Germinal center (tissue), 1 donor: ENCODE measurements at regions not wholly inside any gene's neighbourhood (a gene's known extent, or its start where the extent isn't known, plus 50 kb on each side); places are given as distances from the start of the nearest gene placed in this dataset.
"Not testable (repeated sequence)": the region's sequence is repeated elsewhere in the genome, so short reads cannot be mapped to it uniquely, and the experiment has no call there.

Experiments used
- DNase-seq: peaks from one replicate; pipeline ENCODE4 v3.0.0; 2012; ENCODE audit warnings: mixed read lengths, low spot score

DNA sequence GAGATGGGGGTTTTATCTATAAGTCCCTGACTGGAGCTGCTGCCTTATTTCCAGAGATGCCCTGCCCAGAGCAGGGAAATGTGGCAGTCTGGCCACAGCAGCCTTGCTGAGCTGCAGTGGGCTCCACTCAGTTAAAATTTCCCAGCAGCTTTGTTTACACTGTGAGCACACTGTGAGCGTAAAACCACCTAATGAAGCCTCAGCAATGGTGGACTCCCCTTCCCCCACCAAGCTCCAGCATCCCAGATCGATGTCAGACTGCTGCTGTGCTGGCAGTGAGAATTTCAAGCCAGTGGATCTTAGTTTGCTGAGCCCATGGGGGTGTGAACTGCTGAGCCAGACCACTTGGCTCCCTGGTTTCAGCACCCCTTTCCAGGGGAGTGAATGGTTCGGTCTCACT, 208.7 kb upstream of the RAI14 start:
- no peak for DNase-seq

DNA sequence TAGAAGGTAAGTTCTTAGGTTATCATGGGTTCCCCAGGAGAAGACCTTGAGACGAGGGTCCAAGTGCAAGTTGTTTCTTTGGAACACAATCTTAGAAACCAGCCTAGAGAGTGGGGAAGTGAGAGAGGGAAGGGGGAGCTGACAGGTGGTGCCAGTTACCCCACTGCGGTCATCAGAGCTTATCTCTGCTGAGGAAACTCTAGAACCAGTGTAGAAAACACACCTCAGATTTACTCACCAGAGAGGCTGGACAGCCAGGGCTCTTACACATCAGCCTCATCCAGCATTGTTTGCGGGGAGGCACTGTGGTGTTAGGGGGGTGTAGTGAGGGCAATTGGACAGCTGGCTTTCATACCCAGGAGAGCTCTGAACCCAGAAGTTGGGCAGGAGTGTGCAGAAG, 206.5 kb upstream of the RAI14 start:
- DNase-seq, result no peak

DNA sequence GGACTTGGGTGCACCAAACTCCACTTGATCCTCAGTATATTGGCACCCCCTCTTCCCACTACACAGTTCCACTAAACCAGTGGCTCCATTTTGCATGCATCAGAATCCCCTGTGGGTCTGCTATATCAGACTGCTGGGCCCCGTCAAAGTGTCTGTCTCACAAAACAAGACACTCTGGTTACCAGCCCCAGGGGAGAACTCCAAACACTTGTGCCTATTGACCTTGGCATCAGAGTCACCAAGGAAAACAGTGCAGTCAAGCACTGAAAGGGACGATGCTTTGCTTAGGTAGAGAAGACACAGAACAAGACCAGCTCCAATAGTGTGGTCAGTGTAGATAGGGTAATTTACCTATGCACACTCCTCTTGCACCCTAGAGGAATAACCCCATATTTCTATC, 205.8 kb upstream of the RAI14 start:
- DNase-seq, result no peak

- DNase-seq, result no peak
Measured at GRCh38 chr5:34452170-34452828, 203.8 kb upstream of the RAI14 start.

- DNase-seq, result no peak
Measured at GRCh38 chr5:34455098-34455497, 201.0 kb upstream of the RAI14 start.

DNA sequence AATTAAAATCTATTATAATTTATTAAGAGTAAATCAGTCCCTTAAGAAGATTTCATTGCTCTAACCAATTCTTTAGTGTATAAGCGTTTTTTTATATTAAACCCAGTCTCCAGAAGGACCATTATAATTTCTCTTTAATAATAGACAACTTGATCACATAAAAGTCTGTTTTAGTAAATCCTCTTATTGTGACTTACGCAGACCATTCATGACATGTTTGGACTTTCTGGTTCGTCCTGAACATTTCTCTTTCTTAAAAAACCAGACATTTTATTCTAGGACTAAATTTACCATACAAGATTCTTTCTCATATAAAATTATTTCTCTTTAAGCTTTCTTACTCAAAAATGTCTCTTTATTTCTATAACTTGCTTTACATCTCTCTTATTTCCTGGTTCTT, 196.2 kb upstream of the RAI14 start:
- no peak for DNase-seq

DNA sequence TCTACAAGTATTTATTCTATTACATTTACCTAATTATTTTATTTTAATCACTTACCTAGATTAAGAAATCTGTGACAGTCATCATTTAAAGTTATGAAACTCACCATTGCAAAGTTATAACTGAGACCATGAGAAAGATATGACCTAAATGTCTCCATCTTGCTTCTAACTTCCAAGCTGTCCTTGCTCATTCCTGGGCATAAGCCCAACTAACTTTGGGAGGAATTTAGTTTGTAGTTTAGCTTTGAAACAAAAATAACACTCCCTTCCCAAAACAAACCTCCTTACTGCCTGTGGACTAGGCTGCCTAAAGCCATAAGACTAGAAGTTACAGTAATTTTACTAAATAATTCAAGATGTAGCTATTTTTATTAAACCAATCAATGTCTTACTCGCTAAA, 195.6 kb upstream of the RAI14 start:
- no peak for DNase-seq

DNA sequence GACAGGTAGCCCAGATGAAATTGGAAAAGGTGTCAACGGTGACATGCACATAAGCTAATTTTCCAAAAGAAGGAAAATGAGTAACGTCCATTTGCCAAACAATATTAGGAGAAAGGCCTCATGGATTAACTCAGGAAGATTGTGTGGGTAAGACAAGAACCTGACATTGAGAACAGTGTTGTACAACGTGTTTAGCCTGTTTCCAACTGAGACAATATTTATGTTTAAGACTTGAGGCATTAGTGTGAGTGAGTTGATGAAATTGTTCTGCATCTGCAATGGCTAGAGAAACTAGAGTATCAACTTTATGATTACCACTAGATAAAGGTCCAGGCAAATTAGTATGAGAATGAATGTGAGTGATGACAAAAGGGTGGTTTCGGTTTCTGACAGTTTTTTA, 191.3 kb upstream of the RAI14 start:
- DNase-seq, result no peak

DNA sequence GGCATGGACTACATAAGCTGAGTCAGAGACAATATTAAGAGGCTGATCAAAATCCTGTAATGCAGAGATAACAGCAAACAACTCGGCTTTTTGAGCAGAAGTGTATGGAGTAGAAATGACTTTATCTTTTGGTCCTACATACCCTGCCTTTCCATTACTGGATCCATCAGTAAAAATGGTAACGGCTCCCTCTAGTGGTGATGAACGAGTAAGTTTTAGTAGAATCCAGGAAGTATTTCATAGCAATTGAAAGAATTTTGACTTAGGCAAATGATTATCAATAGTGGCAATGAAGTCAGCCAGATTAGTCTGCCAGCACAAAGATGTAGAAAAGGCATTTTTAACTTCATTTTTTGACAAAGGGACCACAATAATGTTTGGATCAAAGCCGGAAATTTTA, 190.8 kb upstream of the RAI14 start:
- not testable (repeated sequence) for DNase-seq

- DNase-seq, result not testable (repeated sequence)
Measured at GRCh38 chr5:34466519-34467388, 189.4 kb upstream of the RAI14 start.

DNA sequence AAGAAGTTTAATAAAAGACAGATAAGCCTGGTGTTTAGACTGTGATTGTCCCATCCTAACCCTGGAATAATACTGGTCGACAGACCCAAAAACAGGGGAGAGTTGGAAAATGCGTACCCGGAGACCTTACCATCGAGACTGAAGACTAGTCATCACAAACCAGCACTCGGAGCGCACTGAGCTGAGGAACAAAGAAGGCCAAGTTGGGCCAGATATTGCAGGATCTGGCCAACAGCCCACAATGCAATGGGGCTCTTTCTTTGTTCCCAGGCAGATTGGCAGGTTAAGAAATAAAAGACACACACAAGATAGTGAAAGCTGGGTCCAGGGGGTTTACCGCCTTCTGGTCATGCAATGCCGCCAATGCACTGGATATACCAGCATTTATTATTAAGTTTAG, 188.7 kb upstream of the RAI14 start:
- DNase-seq, result no peak

GRCh38 chr5:34467984-34468383, 188.1 kb upstream of the RAI14 start:
- DNase-seq, result not testable (repeated sequence)

DNA sequence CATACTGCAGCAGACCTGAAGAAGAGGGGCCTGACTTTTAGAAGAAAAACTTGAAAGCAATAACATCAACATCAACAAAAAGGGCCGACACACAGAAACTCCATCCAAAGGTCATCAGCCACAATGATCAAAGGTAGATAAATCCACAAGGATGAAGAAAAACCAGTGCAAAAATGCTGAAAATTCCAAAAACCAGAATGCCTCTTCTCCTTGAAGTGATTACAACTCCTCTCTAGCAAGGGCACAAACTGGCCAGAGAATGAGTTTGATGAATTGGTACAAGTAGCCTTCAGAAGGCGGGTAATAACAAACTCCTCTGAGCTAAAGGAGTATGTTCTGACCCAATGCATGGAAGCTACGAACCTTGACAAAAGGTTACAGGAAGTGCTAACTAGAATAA, 186.2 kb upstream of the RAI14 start:
- no peak for DNase-seq

- peak; percentile 46 for DNase-seq
Measured at GRCh38 chr5:34474573-34475021, 181.5 kb upstream of the RAI14 start.

GRCh38 chr5:34475249-34475966, 180.7 kb upstream of the RAI14 start:
- no peak for DNase-seq

DNA sequence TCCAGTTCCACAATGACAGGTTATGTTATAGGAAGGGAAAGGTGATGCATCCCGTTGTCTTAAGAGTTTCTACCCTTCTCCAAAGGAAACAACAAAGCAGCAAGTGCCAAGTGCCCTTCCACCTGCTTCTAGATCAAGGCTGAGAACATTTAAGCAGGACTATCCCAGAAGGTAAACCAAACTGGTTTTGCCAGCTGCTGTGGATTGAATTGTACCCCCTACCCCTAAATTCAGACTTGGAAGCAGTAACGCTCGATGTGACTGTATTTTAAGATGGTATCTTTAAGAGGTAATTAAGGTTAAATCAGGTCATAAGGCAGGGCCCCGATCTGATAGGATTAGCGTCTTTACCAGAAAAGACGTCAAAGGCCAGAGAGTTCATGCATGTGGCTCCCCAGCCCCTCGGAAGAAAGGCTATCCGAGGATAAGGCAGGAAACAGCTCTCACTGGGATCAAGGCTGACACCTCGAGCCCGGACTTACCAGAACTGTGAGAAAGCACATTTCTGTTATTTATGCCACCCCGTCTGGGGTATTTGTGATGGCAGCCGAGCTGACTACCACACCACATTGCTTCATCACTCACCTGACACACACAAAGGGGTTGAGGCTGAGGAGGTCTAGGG, 179.1 kb upstream of the RAI14 start:
- no peak for DNase-seq

DNA sequence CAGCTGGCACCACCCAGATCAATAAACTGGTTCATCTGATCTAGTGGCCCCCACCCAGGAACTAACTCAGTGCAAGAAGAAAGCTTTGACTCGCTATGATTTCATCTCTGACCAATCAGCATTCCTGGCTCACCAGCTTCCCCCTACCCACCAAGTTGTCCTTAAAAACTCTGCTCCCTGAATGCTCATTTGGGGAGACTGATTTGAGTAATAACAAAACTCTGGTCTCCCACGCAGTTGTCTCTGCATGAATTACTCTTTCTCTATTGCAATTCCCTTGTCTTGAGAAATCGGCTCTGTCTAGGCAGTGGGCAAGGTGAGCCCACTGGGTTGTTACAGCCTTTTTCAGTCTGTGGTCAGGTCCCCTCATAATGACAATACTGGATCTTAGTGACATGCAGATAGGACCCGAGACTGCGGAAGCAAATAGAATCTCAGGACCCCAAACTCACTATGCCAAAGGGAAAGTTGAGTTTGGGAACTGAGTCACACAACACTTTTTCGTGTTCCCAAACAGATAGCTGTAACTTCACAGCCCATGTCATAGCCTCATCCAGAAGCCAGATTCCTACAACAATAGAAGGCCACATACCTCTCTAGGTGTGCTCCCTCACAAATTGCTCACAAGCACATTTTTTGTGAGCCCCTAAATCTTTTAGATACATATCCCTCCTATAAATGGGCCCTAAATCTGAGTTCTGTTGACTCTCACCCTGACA, 175.2 kb upstream of the RAI14 start:
- DNase-seq, result no peak

- DNase-seq, result no peak
Measured at GRCh38 chr5:34483442-34484033, 172.6 kb upstream of the RAI14 start.

DNA sequence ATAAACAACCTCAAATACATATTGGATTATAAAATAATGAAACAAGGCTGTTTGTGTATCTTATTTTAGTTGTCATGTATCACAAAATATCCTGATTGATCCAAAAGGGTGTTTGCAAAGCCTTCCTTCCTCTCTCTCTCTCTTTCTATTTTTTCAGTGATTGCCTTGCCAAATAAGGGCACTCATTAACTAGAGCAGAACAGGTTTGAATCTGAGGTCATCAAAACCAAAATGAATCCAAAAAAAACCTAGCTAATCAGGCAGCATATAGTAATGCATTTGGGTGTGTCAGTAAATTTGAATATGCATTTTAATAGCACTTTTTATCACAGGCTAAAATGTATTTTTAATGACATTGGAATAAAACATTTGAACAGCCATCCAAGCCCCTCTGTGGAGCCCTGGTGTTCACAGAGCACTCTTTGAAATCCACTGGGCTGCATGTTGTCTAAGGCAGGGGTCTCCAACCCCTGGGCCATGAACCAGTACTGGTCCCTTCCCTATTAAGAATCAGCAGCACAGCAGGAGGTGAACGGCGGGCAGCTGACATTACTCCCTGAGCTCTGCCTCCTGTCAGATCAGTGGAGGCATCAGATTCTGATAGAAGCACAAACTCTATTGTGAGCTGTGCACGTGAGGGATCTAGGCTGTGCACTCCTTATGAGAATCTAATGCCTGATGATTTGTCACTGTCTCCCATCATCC, 171.8 kb upstream of the RAI14 start:
- no peak for DNase-seq

DNA sequence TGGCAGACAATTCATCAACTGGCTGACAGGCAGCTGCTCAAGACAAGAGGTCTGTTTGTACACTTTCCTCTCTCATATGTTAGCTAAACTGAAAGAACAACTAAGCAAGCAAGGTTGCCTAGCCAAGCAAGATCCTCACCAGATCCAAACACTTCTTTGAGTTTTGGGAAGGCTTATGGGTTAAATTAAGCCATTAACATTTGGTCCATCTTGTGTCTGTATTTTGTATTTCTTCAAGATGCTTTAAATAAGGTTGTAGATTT, 170.4 kb upstream of the RAI14 start:
- no peak for DNase-seq
